HAP-1 (cell line): ENCODE measurements at regions not wholly inside any gene's neighbourhood (a gene's known extent, or its start where the extent isn't known, plus 50 kb on each side); places are given as distances from the start of the nearest gene placed in this dataset.

Experiments
- DNase-seq, 2 experiments: peaks; one replicate each; pipeline ENCODE4 v3.0.0-alpha.2; 2016 to 2020; ENCODE audit warnings: low spot score in 2 of 2
- H3K27me3 ChIP-seq: fragments of 250-450 bp; sonication (Bioruptor Pico); 2 replicates; pipeline ENCODE4 v1.5.1; 2020; ENCODE audit warnings: low read depth, mild to moderate bottlenecking, moderate library complexity
- H3K36me3 ChIP-seq: fragments of 250-450 bp; sonication (Bioruptor Pico); replicated peaks from 2 replicates; pipeline ENCODE4 v1.5.1; 2020; ENCODE audit warnings: mild to moderate bottlenecking
- H3K4me1 ChIP-seq: fragments of 250-450 bp; sonication (Bioruptor Pico); 2 replicates; pipeline ENCODE4 v1.5.1; 2020; ENCODE audit warnings: mild to moderate bottlenecking
- H3K4me3 ChIP-seq: fragments of 250-450 bp; sonication (Bioruptor Pico); 2 replicates; pipeline ENCODE4 v1.5.1; 2020; ENCODE audit warnings: mild to moderate bottlenecking, moderate library complexity
- H3K9me3 ChIP-seq: fragments of 250-450 bp; sonication (Bioruptor Pico); 2 replicates; pipeline ENCODE4 v1.5.1; 2020; ENCODE audit warnings: mild to moderate bottlenecking, moderate library complexity
- in situ Hi-C: fragments of 300-500 bp; cut with MboI; formaldehyde crosslinking; loops from 3 replicates; pipeline ENCODE4 v1.14.3; 2020; ENCODE audit warnings: low sequenced_read_pairs, inconsistent platforms, mixed read lengths

GRCh38 chr6:50589751-50590470 is 123.4 kb upstream of the TFAP2D start:
- in situ Hi-C loops = no loop called here
- H3K9me3 ChIP-seq = no peaks in the 10 kb centered on the region
- DNase-seq = no peak

GRCh38 chr6:50591135-50591534 is 122.2 kb upstream of the TFAP2D start:
- no peak for DNase-seq
- 0 out of 2 replicates have a peak, but pooled peaks cover 5% of the 10 kb centered on the region for H3K27me3 ChIP-seq
- H3K9me3 ChIP-seq = no peaks in the 10 kb centered on the region
- H3K4me3 ChIP-seq = no peak overlapping the region
- H3K36me3 ChIP-seq = no peaks in the 10 kb centered on the region
- H3K4me1 ChIP-seq = no peaks in the 10 kb centered on the region
- in situ Hi-C loops = no loop called here

More at GRCh38 chr6:50589751-50590470, 123.4 kb upstream of the TFAP2D start:
- Histone ChIP-seq H3K27me3 (0 out of 2 replicates have a peak, but pooled peaks cover 5% of the 10 kb centered on the region), H3K4me1 (no peaks in the 10 kb centered on the region), H3K36me3 (no peaks in the 10 kb centered on the region), H3K4me3 (no peak overlapping the region)

GRCh38 chr6:50600280-50600679 is 113.0 kb upstream of the TFAP2D start:
- Histone ChIP-seq H3K36me3 (no peaks in the 10 kb centered on the region), H3K4me1 (no peaks in the 10 kb centered on the region), H3K27me3 (no peaks in the 10 kb centered on the region), H3K4me3 (no peak overlapping the region), H3K9me3 (no peaks in the 10 kb centered on the region)
- in situ Hi-C loops = no loop called here
- no peak for DNase-seq

- Histone ChIP-seq H3K4me1 (no peaks in the 10 kb centered on the region), H3K9me3 (no peaks in the 10 kb centered on the region), H3K36me3 (no peaks in the 10 kb centered on the region), H3K27me3 (peaks cover 4% of the 10 kb centered on the region; the same call in 1 of the 2 replicates), H3K4me3 (no peak overlapping the region)
- peak; percentile 17 to 40 for DNase-seq
- in situ Hi-C loops = no loop called here
Observed at GRCh38 chr6:50602292-50602691, 111.0 kb upstream of the TFAP2D start.

- Histone ChIP-seq H3K9me3 (no peaks in the 10 kb centered on the region), H3K4me1 (no peaks in the 10 kb centered on the region), H3K36me3 (no peaks in the 10 kb centered on the region), H3K27me3 (peaks cover 4% of the 10 kb centered on the region; the same call in 1 of the 2 replicates), H3K4me3 (no peak overlapping the region)
- DNase-seq = no peak
- in situ Hi-C loops = no loop called here
Observed at GRCh38 chr6:50608421-50608820, 104.9 kb upstream of the TFAP2D start.

GRCh38 chr6:50610562-50610961 is 102.8 kb upstream of the TFAP2D start:
- Histone ChIP-seq H3K36me3 (no peaks in the 10 kb centered on the region), H3K4me3 (no peak overlapping the region), H3K9me3 (no peaks in the 10 kb centered on the region), H3K27me3 (peaks cover 4% of the 10 kb centered on the region; the same call in 1 of the 2 replicates), H3K4me1 (no peaks in the 10 kb centered on the region)
- in situ Hi-C loops = no loop called here
- DNase-seq = no peak

- Histone ChIP-seq H3K4me3 (no peak overlapping the region), H3K36me3 (no peaks in the 10 kb centered on the region), H3K9me3 (no peaks in the 10 kb centered on the region), H3K4me1 (no peaks in the 10 kb centered on the region), H3K27me3 (no peaks in the 10 kb centered on the region)
- no peak for DNase-seq
- in situ Hi-C loops = no loop called here
Observed at GRCh38 chr6:50635429-50635828, 77.9 kb upstream of the TFAP2D start.

- H3K27me3 ChIP-seq = no peaks in the 10 kb centered on the region
- no peaks in the 10 kb centered on the region for H3K9me3 ChIP-seq
- no peak for DNase-seq
- no peak overlapping the region for H3K4me3 ChIP-seq
- no peaks in the 10 kb centered on the region for H3K4me1 ChIP-seq
- no peaks in the 10 kb centered on the region for H3K36me3 ChIP-seq
- in situ Hi-C loops = no loop called here
Observed at GRCh38 chr6:50637267-50637666, 76.1 kb upstream of the TFAP2D start.

GRCh38 chr6:50649086-50649485 is 64.2 kb upstream of the TFAP2D start:
- H3K4me1 ChIP-seq = no peaks in the 10 kb centered on the region
- no peak overlapping the region for H3K4me3 ChIP-seq
- no peak for DNase-seq
- no peaks in the 10 kb centered on the region for H3K36me3 ChIP-seq
- no peaks in the 10 kb centered on the region for H3K27me3 ChIP-seq
- H3K9me3 ChIP-seq = no peaks in the 10 kb centered on the region
- in situ Hi-C loops = no loop called here

GRCh38 chr6:50653253-50653652 is 60.1 kb upstream of the TFAP2D start:
- H3K36me3 ChIP-seq = no peaks in the 10 kb centered on the region
- DNase-seq = no peak
- H3K4me3 ChIP-seq = no peak overlapping the region
- in situ Hi-C loops = no loop called here
- H3K4me1 ChIP-seq = no peaks in the 10 kb centered on the region
- no peaks in the 10 kb centered on the region for H3K9me3 ChIP-seq
- no peaks in the 10 kb centered on the region for H3K27me3 ChIP-seq

GRCh38 chr6:50654155-50654554 is 59.2 kb upstream of the TFAP2D start:
- in situ Hi-C loops = no loop called here

GRCh38 chr6:50655848-50656453 is 57.4 kb upstream of the TFAP2D start:
- in situ Hi-C loops = no loop called here

More at GRCh38 chr6:50654155-50654554, 59.2 kb upstream of the TFAP2D start:
- H3K4me3 ChIP-seq = no peak overlapping the region
- H3K36me3 ChIP-seq = no peaks in the 10 kb centered on the region
- H3K9me3 ChIP-seq = no peaks in the 10 kb centered on the region
- no peak for DNase-seq
- H3K4me1 ChIP-seq = no peaks in the 10 kb centered on the region
- no peaks in the 10 kb centered on the region for H3K27me3 ChIP-seq

GRCh38 chr6:50657513-50657912 is 55.8 kb upstream of the TFAP2D start:
- H3K4me3 ChIP-seq = no peak overlapping the region
- H3K27me3 ChIP-seq = no peaks in the 10 kb centered on the region
- in situ Hi-C loops = no loop called here
- no peak for DNase-seq
- no peaks in the 10 kb centered on the region for H3K4me1 ChIP-seq
- H3K9me3 ChIP-seq = no peaks in the 10 kb centered on the region
- no peaks in the 10 kb centered on the region for H3K36me3 ChIP-seq

More at GRCh38 chr6:50655848-50656453, 57.4 kb upstream of the TFAP2D start:
- peak in 1 of 2 experiments; percentile 21 for DNase-seq
- Histone ChIP-seq H3K36me3 (no peaks in the 10 kb centered on the region), H3K9me3 (no peaks in the 10 kb centered on the region), H3K4me1 (no peaks in the 10 kb centered on the region), H3K4me3 (no peak overlapping the region), H3K27me3 (no peaks in the 10 kb centered on the region)

GRCh38 chr6:50658561-50658960 is 54.8 kb upstream of the TFAP2D start:
- in situ Hi-C loops = no loop called here
- H3K36me3 ChIP-seq = no peaks in the 10 kb centered on the region
- H3K4me1 ChIP-seq = no peaks in the 10 kb centered on the region
- H3K27me3 ChIP-seq = no peaks in the 10 kb centered on the region
- no peak overlapping the region for H3K4me3 ChIP-seq
- no peak for DNase-seq
- no peaks in the 10 kb centered on the region for H3K9me3 ChIP-seq
